ENCODE measurements at regions not wholly inside any gene's neighbourhood (a gene's known extent, or its start where the extent isn't known, plus 50 kb on each side); places are given as distances from the start of the nearest gene placed in this dataset.

DNA sequence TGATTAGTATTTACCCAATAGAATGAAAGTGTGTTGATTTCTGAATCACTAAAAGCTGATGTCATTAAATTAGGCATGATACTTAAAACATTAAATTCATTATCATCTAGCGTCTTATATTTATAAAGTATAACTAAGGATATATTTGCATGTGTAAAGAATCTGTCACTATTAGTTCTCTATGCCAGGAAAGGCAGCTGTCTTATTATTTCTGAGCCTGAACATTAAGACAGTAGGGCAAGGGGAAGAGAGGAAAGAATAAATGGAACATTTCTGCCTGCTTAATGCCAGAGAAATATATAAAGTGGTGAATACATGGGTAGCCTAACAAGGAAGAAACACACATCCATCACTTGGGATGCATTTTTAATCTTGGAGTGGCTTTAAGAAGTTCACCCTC is 965.1 kb upstream of the TMEM132C start:
- no peak for DNase-seq
- no peaks in the 10 kb centered on the region for H3K4me1 ChIP-seq (replicated peaks; ENCODE audit: insufficient read depth)
- H3K79me2 ChIP-seq (ENCODE audit: low read depth): no peaks in the 10 kb centered on the region
- no peaks in the 10 kb centered on the region for H4K20me1 ChIP-seq (ENCODE audit: insufficient read depth)
- no peak overlapping the region for H3K4me3 ChIP-seq
- no TSS peak for BruUV-seq (replicated peaks)
- POLR2A ChIA-PET (ENCODE audit: unreplicated experiment): no interaction called here
- intact Hi-C loops (cut with micrococcal nuclease; ENCODE audit: unreplicated experiment): no loop called here
- no peaks in the 10 kb centered on the region for H3K36me3 ChIP-seq (ENCODE audit: low read depth)
- TF ChIP-seq EZH2 (IDR thresholded peaks at IDR 0.05; ENCODE audit: low read depth) (no peak), CTCF (conservative IDR thresholded peaks at IDR 0.05) (no peak)
- CTCF ChIA-PET: no interaction called here
- no peak overlapping the region for H3K4me2 ChIP-seq
- H3K9me2 ChIP-seq (ENCODE audit: insufficient read depth): no peaks in the 10 kb centered on the region
- H2AFZ ChIP-seq: no peak overlapping the region
- H3K9me3 ChIP-seq (ENCODE audit: insufficient read depth, low read depth): no peaks in the 10 kb centered on the region
- H3K27ac ChIP-seq: no peak overlapping the region
- no peaks in the 10 kb centered on the region for H3F3A ChIP-seq (ENCODE audit: insufficient read depth, low read depth)
- H3K27me3 ChIP-seq (ENCODE audit: insufficient read depth, low read depth): 0 out of 2 replicates have a peak, but pooled peaks cover 9% of the 10 kb centered on the region

- POLR2A ChIA-PET (ENCODE audit: unreplicated experiment): no interaction called here
These were observed 961.9 kb upstream of the TMEM132C start for GRCh38 chr12:127304751-127305725.

GRCh38 chr12:127306604-127307215 is 960.3 kb upstream of the TMEM132C start:
- Histone ChIP-seq H3K9me3 (ENCODE audit: insufficient read depth, low read depth) (no peaks in the 10 kb centered on the region), H3K36me3 (ENCODE audit: low read depth) (no peaks in the 10 kb centered on the region), H3K79me2 (ENCODE audit: low read depth) (no peaks in the 10 kb centered on the region), H3K4me2 (peak overlapping the region; percentile 44; the same call in 1 of the 2 replicates), H4K20me1 (ENCODE audit: insufficient read depth) (no peaks in the 10 kb centered on the region), H3K27ac (no peak overlapping the region), H3K27me3 (ENCODE audit: insufficient read depth, low read depth) (no peaks in the 10 kb centered on the region; the same call in 1 of the 2 replicates), H2AFZ (no peak overlapping the region), H3K4me1 (replicated peaks; ENCODE audit: insufficient read depth) (no peaks in the 10 kb centered on the region), H3F3A (ENCODE audit: insufficient read depth, low read depth) (no peaks in the 10 kb centered on the region), H3K9me2 (ENCODE audit: insufficient read depth) (no peaks in the 10 kb centered on the region), H3K4me3 (no peak overlapping the region)
- CTCF ChIA-PET: no interaction called here
- peak in 1 of 2 experiments; percentile 43 for DNase-seq
- no TSS peak for BruUV-seq (replicated peaks)
- intact Hi-C loops (cut with micrococcal nuclease; ENCODE audit: unreplicated experiment): no loop called here
- no peak for TF ChIP-seq EZH2 (IDR thresholded peaks at IDR 0.05; ENCODE audit: low read depth)
- TF ChIP-seq CTCF (conservative IDR thresholded peaks at IDR 0.05): no peak
- POLR2A ChIA-PET (ENCODE audit: unreplicated experiment): no interaction called here

More at GRCh38 chr12:127304751-127305725, 961.9 kb upstream of the TMEM132C start:
- Histone ChIP-seq H3K4me2 (no peak overlapping the region), H2AFZ (no peak overlapping the region), H3K27ac (no peak overlapping the region), H3K79me2 (ENCODE audit: low read depth) (no peaks in the 10 kb centered on the region), H3F3A (ENCODE audit: insufficient read depth, low read depth) (no peaks in the 10 kb centered on the region), H3K4me1 (replicated peaks; ENCODE audit: insufficient read depth) (no peaks in the 10 kb centered on the region), H3K27me3 (ENCODE audit: insufficient read depth, low read depth) (no peaks in the 10 kb centered on the region), H3K36me3 (ENCODE audit: low read depth) (no peaks in the 10 kb centered on the region), H3K9me2 (ENCODE audit: insufficient read depth) (no peaks in the 10 kb centered on the region), H3K9me3 (ENCODE audit: insufficient read depth, low read depth) (no peaks in the 10 kb centered on the region), H4K20me1 (ENCODE audit: insufficient read depth) (no peaks in the 10 kb centered on the region), H3K4me3 (no peak overlapping the region)
- no TSS peak for BruUV-seq (replicated peaks)
- intact Hi-C loops (cut with micrococcal nuclease; ENCODE audit: unreplicated experiment): no loop called here
- DNase-seq: no peak
- no peak for TF ChIP-seq CTCF (conservative IDR thresholded peaks at IDR 0.05)
- TF ChIP-seq EZH2 (IDR thresholded peaks at IDR 0.05; ENCODE audit: low read depth): no peak
- CTCF ChIA-PET: no interaction called here
